ENCODE measurements at regions not wholly inside any gene's neighbourhood (a gene's known extent, or its start where the extent isn't known, plus 50 kb on each side); places are given as distances from the start of the nearest gene placed in this dataset.

GRCh38 chr2:222799262-222799918 lies 61.4 kb upstream of the ACSL3 start:
- H3K36me3 ChIP-seq: no peaks in the 10 kb centered on the region
- H3K27ac ChIP-seq: no peak overlapping the region
- H3K4me1 ChIP-seq: peaks cover 0 to 25% of the 10 kb centered on the region in 2 donors
- no peak for DNase-seq (ENCODE audit: low spot score)
- TF ChIP-seq CTCF (IDR thresholded peaks at IDR 0.05): no peak
- no peaks in the 10 kb centered on the region for H3K27me3 ChIP-seq
- H3K9me3 ChIP-seq: no peaks in the 10 kb centered on the region
- H3K4me3 ChIP-seq: no peak overlapping the region

GRCh38 chr2:222802514-222803196 lies 58.2 kb upstream of the ACSL3 start:
- Histone ChIP-seq H3K36me3 (no peaks in the 10 kb centered on the region), H3K4me3 (no peak overlapping the region), H3K27me3 (no peaks in the 10 kb centered on the region), H3K27ac (no peak overlapping the region), H3K4me1 (peaks cover 0 to 8% of the 10 kb centered on the region in 2 donors), H3K9me3 (no peaks in the 10 kb centered on the region)
- no peak for TF ChIP-seq CTCF (IDR thresholded peaks at IDR 0.05)
- no peak for DNase-seq (ENCODE audit: low spot score)

GRCh38 chr2:222804351-222804750 lies 56.5 kb upstream of the ACSL3 start:
- Histone ChIP-seq H3K4me1 (no peaks in the 10 kb centered on the region), H3K9me3 (no peaks in the 10 kb centered on the region), H3K4me3 (no peak overlapping the region), H3K36me3 (no peaks in the 10 kb centered on the region), H3K27me3 (no peaks in the 10 kb centered on the region), H3K27ac (no peak overlapping the region)
- TF ChIP-seq CTCF (IDR thresholded peaks at IDR 0.05): no peak
- DNase-seq (ENCODE audit: low spot score): no peak

GRCh38 chr2:222805591-222806304 lies 55.1 kb upstream of the ACSL3 start:
- H3K9me3 ChIP-seq: no peaks in the 10 kb centered on the region
- TF ChIP-seq CTCF (IDR thresholded peaks at IDR 0.05): no peak
- no peaks in the 10 kb centered on the region for H3K4me1 ChIP-seq
- no peaks in the 10 kb centered on the region for H3K36me3 ChIP-seq
- H3K27ac ChIP-seq: no peak overlapping the region
- H3K4me3 ChIP-seq: no peak overlapping the region
- H3K27me3 ChIP-seq: no peaks in the 10 kb centered on the region
- no peak for DNase-seq (ENCODE audit: low spot score)

- no peaks in the 10 kb centered on the region for H3K36me3 ChIP-seq
- no peaks in the 10 kb centered on the region for H3K4me1 ChIP-seq
- H3K27me3 ChIP-seq: no peaks in the 10 kb centered on the region
- no peak for DNase-seq (ENCODE audit: low spot score)
- H3K27ac ChIP-seq: no peak overlapping the region
- TF ChIP-seq CTCF (IDR thresholded peaks at IDR 0.05): no peak
- H3K9me3 ChIP-seq: no peaks in the 10 kb centered on the region
- H3K4me3 ChIP-seq: no peak overlapping the region
Observed at GRCh38 chr2:222806526-222807137, 54.2 kb upstream of the ACSL3 start.

Data from right atrium auricular region (tissue), 2 donors.